Tibial artery (tissue), 4 donors: ENCODE measurements at regions not wholly inside any gene's neighbourhood (a gene's known extent, or its start where the extent isn't known, plus 50 kb on each side); places are given as distances from the start of the nearest gene placed in this dataset.

Source experiments
- DNase-seq, 2 donors: peaks; one replicate each; pipeline ENCODE4 v3.0.0-alpha.2; 2019
- H3K27ac ChIP-seq, 2 donors: fragments of 200-600 bp; sonication (generic) in 1 of 2; 1 replicate in 1 of 2; 2 replicates in 1 of 2; pipeline ENCODE4 v1.5.1; 2018 to 2019; ENCODE audit warnings: mild to moderate bottlenecking in 1 of 2
- H3K27me3 ChIP-seq, 2 donors: fragments of 200-600 bp; sonication (generic) in 1 of 2; one replicate each; pipeline versions ENCODE4 v1.5.1 to v1.6.0; 2016 to 2019
- H3K36me3 ChIP-seq, 3 donors: fragments of 200-600 bp; sonication (generic) in 2 of 3; one replicate each; pipeline ENCODE4 v1.5.1; 2016 to 2019; ENCODE audit warnings: mild to moderate bottlenecking in 2 of 3
- H3K4me1 ChIP-seq, 4 donors: fragments of 200-600 bp; sonication (generic) in 2 of 4; 1 replicate in 3 of 4; 2 replicates in 1 of 4; pipeline ENCODE4 v1.5.1; 2016 to 2019
- H3K4me3 ChIP-seq, 2 donors: fragments of 200-600 bp; sonication (generic) in 1 of 2; 1 replicate in 1 of 2; 2 replicates in 1 of 2; pipeline ENCODE4 v1.5.1; 2018 to 2019; ENCODE audit warnings: mild to moderate bottlenecking in 2 of 2
- H3K9me3 ChIP-seq, 3 donors: fragments of 200-600 bp; sonication (generic) in 1 of 3; one replicate each; pipeline ENCODE4 v1.5.1; 2016 to 2019
- intact Hi-C: fragments of 100-400 bp; cut with DNase I; formaldehyde crosslinking; loops from one replicate; pipeline ENCODE4 v1.15.0; 2023; ENCODE audit warnings: low total_unique reads
- TF ChIP-seq, protein P1 (sequence below), 2 experiments: fragments of 200-600 bp in 1 of 2; fragments of 450-650 bp in 1 of 2; IDR thresholded peaks; one replicate each; pipeline ENCODE4 v1.5.1; 2017 to 2019; ENCODE audit warnings: antibody characterized with exemption in 2 of 2, mild to moderate bottlenecking in 1 of 2, moderate library complexity in 1 of 2

DNA sequence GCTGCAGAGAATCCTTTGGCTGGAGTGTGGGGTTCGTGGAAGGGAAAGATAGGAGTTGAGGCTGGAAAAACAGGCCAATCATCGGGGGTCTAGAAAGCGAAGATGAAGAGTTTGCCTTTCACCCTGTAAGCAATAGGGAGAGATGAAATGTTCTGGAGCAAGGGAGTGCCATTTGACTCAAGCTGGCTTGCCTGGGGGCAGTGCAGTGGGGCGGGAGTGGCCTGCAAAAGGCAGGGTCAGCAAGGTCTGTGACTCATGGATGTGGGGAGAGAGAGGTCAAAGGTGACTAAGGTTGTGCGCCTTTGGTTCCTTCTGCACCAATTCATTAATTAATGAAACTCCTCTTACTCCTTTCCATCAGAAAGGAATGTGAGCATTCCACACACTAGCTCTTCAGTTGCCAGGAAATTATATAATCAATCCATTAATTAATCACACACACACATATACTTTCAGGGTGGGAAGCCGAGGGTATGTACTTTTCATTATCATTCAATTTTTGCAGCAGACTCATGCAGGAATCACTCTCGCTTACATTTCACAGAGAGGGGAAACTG lies 227.6 kb downstream of the MYCN start:
- H3K27ac ChIP-seq: no peak overlapping the region
- no peak overlapping the region for H3K4me3 ChIP-seq
- H3K9me3 ChIP-seq: no peaks in the 10 kb centered on the region
- TF ChIP-seq, protein P1, sequence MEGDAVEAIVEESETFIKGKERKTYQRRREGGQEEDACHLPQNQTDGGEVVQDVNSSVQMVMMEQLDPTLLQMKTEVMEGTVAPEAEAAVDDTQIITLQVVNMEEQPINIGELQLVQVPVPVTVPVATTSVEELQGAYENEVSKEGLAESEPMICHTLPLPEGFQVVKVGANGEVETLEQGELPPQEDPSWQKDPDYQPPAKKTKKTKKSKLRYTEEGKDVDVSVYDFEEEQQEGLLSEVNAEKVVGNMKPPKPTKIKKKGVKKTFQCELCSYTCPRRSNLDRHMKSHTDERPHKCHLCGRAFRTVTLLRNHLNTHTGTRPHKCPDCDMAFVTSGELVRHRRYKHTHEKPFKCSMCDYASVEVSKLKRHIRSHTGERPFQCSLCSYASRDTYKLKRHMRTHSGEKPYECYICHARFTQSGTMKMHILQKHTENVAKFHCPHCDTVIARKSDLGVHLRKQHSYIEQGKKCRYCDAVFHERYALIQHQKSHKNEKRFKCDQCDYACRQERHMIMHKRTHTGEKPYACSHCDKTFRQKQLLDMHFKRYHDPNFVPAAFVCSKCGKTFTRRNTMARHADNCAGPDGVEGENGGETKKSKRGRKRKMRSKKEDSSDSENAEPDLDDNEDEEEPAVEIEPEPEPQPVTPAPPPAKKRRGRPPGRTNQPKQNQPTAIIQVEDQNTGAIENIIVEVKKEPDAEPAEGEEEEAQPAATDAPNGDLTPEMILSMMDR (IDR thresholded peaks at IDR 0.05): no peak
- no peaks in the 10 kb centered on the region for H3K27me3 ChIP-seq
- no peaks in the 10 kb centered on the region for H3K36me3 ChIP-seq
- intact Hi-C loops: no loop called here
- DNase-seq: no peak
- H3K4me1 ChIP-seq: no peaks in the 10 kb centered on the region

DNA sequence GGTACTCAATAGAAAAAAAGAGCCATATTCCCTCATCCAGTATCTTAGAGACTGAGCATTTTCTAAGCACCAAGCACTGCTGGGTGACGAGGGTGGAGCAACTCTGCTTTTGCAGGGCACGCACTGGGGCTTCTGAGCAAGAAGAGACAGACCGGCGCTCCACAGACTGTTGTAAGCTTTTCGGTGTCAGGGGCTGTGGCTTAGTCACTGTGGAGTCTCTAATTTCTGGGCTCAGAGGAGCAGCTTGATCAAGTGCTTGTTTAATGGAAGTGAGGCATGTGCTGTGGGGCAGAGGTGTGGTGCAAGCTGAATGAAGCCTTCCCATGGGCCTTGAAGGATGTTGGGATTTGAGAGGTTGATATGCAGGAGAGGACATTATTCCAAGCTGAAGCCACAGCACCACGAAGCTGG lies 227.1 kb downstream of the MYCN start:
- Histone ChIP-seq H3K36me3 (no peaks in the 10 kb centered on the region), H3K9me3 (no peaks in the 10 kb centered on the region), H3K27me3 (no peaks in the 10 kb centered on the region), H3K4me1 (no peaks in the 10 kb centered on the region), H3K27ac (no peak overlapping the region), H3K4me3 (no peak overlapping the region)
- TF ChIP-seq, protein P1 (IDR thresholded peaks at IDR 0.05): no peak
- intact Hi-C loops: no loop called here
- no peak for DNase-seq

DNA sequence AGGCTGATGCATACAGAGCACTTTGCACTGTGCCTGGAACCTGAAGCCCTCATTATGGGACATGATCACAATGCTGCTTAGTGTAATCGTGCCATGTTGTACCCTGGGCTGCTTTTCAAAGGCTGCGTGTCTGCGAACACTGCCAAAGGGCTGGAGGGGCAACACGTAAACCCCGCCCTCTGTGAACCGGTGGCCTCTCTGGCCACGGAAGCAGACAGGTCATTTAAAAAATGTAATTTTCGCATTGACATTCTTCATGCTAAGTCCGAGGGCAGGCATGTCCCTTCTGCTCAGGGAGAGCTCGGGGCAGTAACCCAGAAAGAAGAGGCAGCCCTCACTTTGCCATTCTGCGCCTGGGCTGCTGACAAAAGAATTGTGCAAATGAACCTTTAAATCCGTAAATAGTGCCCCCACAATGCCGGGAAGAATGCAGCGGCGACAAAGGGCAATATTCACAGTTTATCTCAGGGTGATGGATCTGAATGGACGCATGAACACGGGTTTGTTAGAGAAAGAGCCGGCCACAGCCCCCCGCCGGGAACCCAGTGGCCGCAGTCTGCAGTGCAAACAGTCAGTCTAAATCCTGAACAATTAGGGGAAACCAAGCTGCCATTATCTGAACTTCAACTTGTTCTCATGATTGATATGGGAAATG lies 226.1 kb downstream of the MYCN start:
- no peak overlapping the region for H3K4me3 ChIP-seq
- no peaks in the 10 kb centered on the region for H3K36me3 ChIP-seq
- H3K9me3 ChIP-seq: no peaks in the 10 kb centered on the region
- no peak overlapping the region for H3K27ac ChIP-seq
- no peaks in the 10 kb centered on the region for H3K4me1 ChIP-seq
- intact Hi-C loops: no loop called here
- H3K27me3 ChIP-seq: no peaks in the 10 kb centered on the region
- DNase-seq: no peak
- TF ChIP-seq, protein P1 (IDR thresholded peaks at IDR 0.05): no peak

DNA sequence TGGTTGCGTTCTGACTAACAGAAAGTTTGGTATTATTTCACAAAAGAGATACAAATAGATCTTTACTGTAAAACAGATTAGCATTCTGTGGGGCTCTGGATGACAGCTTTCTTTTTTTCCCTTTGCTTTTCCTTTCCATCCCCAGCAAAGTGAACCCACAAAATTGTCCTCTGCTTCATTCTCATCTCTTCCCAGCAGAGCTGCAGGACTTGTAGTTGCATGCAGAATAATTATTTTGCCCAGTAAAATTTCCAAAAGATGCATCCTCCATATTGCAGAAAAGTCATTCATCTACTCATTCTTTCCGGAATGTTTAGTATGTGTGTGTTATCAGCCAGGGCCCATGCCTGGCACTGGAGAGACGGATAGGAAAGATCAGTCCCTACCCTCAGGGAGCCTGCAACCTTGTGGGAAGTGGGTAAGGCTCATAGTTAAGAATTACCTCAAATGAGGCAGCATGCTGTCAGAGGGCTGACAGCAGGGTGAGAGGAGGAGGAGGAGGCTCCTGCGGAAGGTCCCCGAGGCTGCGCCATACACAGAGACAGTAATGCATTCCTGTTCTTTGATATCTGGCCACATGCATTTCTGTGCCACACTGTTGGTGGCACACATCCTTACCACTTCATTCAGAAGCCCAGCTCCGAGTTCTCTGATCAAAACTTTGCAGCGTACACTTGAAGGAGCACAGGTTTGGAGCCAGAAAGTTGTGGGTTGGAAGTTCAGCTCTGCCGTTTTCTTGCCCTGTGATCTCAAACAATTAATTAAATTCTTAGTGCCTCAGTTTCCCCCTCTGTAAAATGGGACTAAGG lies 225.4 kb downstream of the MYCN start:
- no peak for DNase-seq
- Histone ChIP-seq H3K9me3 (no peaks in the 10 kb centered on the region), H3K4me1 (no peaks in the 10 kb centered on the region), H3K4me3 (no peak overlapping the region), H3K27ac (no peak overlapping the region), H3K36me3 (no peaks in the 10 kb centered on the region), H3K27me3 (no peaks in the 10 kb centered on the region)
- intact Hi-C loops: no loop called here
- TF ChIP-seq, protein P1 (IDR thresholded peaks at IDR 0.05): no peak

DNA sequence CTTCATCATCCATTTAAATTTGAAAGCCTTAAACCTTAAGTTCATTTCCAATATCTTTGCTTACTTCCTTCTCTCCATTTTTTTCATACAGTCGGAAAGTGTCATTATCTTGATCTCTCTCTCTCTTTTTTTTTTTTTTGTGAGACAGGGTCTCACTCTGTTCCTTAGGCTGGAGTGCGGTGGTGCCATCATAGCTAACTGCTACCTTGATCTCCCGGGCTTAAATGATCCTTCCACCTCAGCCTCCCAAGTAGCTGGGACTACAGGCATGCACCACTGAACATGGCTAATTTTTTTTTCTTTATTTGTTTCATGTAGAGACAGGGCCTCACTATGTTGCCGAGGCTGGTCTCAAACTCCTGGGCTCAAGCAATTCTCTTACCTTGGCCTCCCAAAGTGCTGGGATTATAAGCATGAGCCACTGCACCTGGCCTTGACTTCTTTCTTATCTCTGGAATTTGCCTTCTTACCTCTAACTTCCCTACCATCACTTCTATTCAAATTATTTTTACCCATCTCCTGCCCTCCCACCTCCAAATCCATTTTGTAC lies 222.2 kb downstream of the MYCN start:
- intact Hi-C loops: no loop called here
- DNase-seq: no peak

More for the DNA sequence above, 222.2 kb downstream of the MYCN start:
- H3K36me3 ChIP-seq: no peaks in the 10 kb centered on the region
- TF ChIP-seq, protein P1 (IDR thresholded peaks at IDR 0.05): no peak
- H3K4me3 ChIP-seq: no peak overlapping the region
- H3K27ac ChIP-seq: no peak overlapping the region
- no peaks in the 10 kb centered on the region for H3K4me1 ChIP-seq
- H3K27me3 ChIP-seq: peaks cover 0 to 4% of the 10 kb centered on the region in 2 donors
- H3K9me3 ChIP-seq: no peaks in the 10 kb centered on the region
